ENCODE measurements at regions not wholly inside any gene's neighbourhood (a gene's known extent, or its start where the extent isn't known, plus 50 kb on each side); places are given as distances from the start of the nearest gene placed in this dataset.

DNA sequence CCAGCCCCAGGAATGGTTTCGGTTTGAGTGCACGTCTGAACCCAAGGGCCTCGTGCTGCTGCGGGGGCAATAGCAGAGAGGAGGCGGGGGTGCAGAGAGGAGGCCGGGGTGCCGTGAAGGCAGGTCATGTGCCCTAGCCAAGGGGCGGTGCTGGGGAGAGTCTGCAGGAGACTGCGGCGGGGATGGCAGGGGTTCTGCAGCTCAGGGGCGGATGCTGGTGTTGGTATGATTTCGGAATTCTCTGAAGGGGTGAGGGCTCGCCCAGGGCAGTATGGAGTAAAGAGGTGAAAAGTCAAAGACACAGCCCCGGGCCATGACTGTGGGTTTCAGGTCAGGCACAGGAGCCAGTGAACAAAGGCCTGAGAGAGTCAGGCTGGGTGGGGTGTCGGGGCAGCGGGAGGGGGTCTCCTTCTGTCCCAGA, 186.5 kb upstream of the HDAC4 start:
- H3K4me3 ChIP-seq (replicated peaks; ENCODE audit: insufficient read depth, low read length): no peak overlapping the region
- no peak overlapping the region for H3K27ac ChIP-seq (replicated peaks)
- H3K27me3 ChIP-seq (ENCODE audit: insufficient read depth, poor library complexity, severe bottlenecking): no peaks in the 10 kb centered on the region
- DNase-seq (ENCODE audit: low read depth in 1 of 2, low spot score in 1 of 2): no peak
- TF ChIP-seq POLR2AphosphoS5 (IDR thresholded peaks at IDR 0.05; ENCODE audit: low read depth) (no peak), SPI1 (IDR thresholded peaks at IDR 0.05; ENCODE audit: borderline replicate concordance, low read depth) (no peak), GABPA (IDR thresholded peaks at IDR 0.05; ENCODE audit: low read depth) (no peak)
- TF ChIP-seq, protein P1, sequence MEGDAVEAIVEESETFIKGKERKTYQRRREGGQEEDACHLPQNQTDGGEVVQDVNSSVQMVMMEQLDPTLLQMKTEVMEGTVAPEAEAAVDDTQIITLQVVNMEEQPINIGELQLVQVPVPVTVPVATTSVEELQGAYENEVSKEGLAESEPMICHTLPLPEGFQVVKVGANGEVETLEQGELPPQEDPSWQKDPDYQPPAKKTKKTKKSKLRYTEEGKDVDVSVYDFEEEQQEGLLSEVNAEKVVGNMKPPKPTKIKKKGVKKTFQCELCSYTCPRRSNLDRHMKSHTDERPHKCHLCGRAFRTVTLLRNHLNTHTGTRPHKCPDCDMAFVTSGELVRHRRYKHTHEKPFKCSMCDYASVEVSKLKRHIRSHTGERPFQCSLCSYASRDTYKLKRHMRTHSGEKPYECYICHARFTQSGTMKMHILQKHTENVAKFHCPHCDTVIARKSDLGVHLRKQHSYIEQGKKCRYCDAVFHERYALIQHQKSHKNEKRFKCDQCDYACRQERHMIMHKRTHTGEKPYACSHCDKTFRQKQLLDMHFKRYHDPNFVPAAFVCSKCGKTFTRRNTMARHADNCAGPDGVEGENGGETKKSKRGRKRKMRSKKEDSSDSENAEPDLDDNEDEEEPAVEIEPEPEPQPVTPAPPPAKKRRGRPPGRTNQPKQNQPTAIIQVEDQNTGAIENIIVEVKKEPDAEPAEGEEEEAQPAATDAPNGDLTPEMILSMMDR (IDR thresholded peaks at IDR 0.05; ENCODE audit: insufficient read depth, low read length): no peak
- TF ChIP-seq, protein P2, sequence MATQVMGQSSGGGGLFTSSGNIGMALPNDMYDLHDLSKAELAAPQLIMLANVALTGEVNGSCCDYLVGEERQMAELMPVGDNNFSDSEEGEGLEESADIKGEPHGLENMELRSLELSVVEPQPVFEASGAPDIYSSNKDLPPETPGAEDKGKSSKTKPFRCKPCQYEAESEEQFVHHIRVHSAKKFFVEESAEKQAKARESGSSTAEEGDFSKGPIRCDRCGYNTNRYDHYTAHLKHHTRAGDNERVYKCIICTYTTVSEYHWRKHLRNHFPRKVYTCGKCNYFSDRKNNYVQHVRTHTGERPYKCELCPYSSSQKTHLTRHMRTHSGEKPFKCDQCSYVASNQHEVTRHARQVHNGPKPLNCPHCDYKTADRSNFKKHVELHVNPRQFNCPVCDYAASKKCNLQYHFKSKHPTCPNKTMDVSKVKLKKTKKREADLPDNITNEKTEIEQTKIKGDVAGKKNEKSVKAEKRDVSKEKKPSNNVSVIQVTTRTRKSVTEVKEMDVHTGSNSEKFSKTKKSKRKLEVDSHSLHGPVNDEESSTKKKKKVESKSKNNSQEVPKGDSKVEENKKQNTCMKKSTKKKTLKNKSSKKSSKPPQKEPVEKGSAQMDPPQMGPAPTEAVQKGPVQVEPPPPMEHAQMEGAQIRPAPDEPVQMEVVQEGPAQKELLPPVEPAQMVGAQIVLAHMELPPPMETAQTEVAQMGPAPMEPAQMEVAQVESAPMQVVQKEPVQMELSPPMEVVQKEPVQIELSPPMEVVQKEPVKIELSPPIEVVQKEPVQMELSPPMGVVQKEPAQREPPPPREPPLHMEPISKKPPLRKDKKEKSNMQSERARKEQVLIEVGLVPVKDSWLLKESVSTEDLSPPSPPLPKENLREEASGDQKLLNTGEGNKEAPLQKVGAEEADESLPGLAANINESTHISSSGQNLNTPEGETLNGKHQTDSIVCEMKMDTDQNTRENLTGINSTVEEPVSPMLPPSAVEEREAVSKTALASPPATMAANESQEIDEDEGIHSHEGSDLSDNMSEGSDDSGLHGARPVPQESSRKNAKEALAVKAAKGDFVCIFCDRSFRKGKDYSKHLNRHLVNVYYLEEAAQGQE (IDR thresholded peaks at IDR 0.05; ENCODE audit: insufficient replicate concordance, low read depth): no peak

- TF ChIP-seq GABPA (IDR thresholded peaks at IDR 0.05; ENCODE audit: low read depth) (no peak), POLR2AphosphoS5 (IDR thresholded peaks at IDR 0.05; ENCODE audit: low read depth) (no peak), SPI1 (IDR thresholded peaks at IDR 0.05; ENCODE audit: borderline replicate concordance, low read depth) (no peak)
- TF ChIP-seq, protein P1 (IDR thresholded peaks at IDR 0.05; ENCODE audit: insufficient read depth, low read length): no peak
- TF ChIP-seq, protein P2 (IDR thresholded peaks at IDR 0.05; ENCODE audit: insufficient replicate concordance, low read depth): no peak
- no peak overlapping the region for H3K4me3 ChIP-seq (replicated peaks; ENCODE audit: insufficient read depth, low read length)
Observed at GRCh38 chr2:239586651-239587310, 186.0 kb upstream of the HDAC4 start.

GRCh38 chr2:239585422-239585821, 184.6 kb upstream of the HDAC4 start:
- Histone ChIP-seq H3K4me3 (replicated peaks; ENCODE audit: insufficient read depth, low read length) (no peak overlapping the region), H3K27me3 (ENCODE audit: insufficient read depth, poor library complexity, severe bottlenecking) (no peaks in the 10 kb centered on the region), H3K27ac (replicated peaks) (no peak overlapping the region)
- TF ChIP-seq POLR2AphosphoS5 (IDR thresholded peaks at IDR 0.05; ENCODE audit: low read depth) (no peak), GABPA (IDR thresholded peaks at IDR 0.05; ENCODE audit: low read depth) (no peak), SPI1 (IDR thresholded peaks at IDR 0.05; ENCODE audit: borderline replicate concordance, low read depth) (no peak)
- TF ChIP-seq, protein P2 (IDR thresholded peaks at IDR 0.05; ENCODE audit: insufficient replicate concordance, low read depth): no peak
- TF ChIP-seq, protein P1 (IDR thresholded peaks at IDR 0.05; ENCODE audit: insufficient read depth, low read length): no peak
- DNase-seq (ENCODE audit: low read depth in 1 of 2, low spot score in 1 of 2): no peak

More at GRCh38 chr2:239586651-239587310, 186.0 kb upstream of the HDAC4 start:
- DNase-seq (ENCODE audit: low read depth in 1 of 2, low spot score in 1 of 2): no peak
- H3K27ac ChIP-seq (replicated peaks): no peak overlapping the region
- H3K27me3 ChIP-seq (ENCODE audit: insufficient read depth, poor library complexity, severe bottlenecking): no peaks in the 10 kb centered on the region
